ENCODE measurements at regions not wholly inside any gene's neighbourhood (a gene's known extent, or its start where the extent isn't known, plus 50 kb on each side); places are given as distances from the start of the nearest gene placed in this dataset.

- CTCF ChIA-PET: no interaction called here
- Mint-ChIP-seq H3K27me3 (ENCODE audit: low read depth) (no peaks in the 10 kb centered on the region), H3K27ac (no peak overlapping the region), H3K4me1 (ENCODE audit: low read depth) (no peaks in the 10 kb centered on the region), H3K9me3 (no peaks in the 10 kb centered on the region), H3K36me3 (ENCODE audit: low read depth) (no peaks in the 10 kb centered on the region), H3K4me3 (no peak overlapping the region)
- no peak for DNase-seq
- intact Hi-C loops (cut with micrococcal nuclease): no loop called here
Observed at GRCh38 chr11:127461241-127462064, 460.9 kb upstream of the KIRREL3 start.

- Mint-ChIP-seq H3K9me3 (no peaks in the 10 kb centered on the region), H3K36me3 (ENCODE audit: low read depth) (no peaks in the 10 kb centered on the region), H3K4me1 (ENCODE audit: low read depth) (no peaks in the 10 kb centered on the region), H3K27ac (no peak overlapping the region), H3K27me3 (ENCODE audit: low read depth) (no peaks in the 10 kb centered on the region), H3K4me3 (no peak overlapping the region)
- intact Hi-C loops (cut with micrococcal nuclease): no loop called here
- DNase-seq: no peak
- CTCF ChIA-PET: interaction anchor here (0.6 kb wide), 1 partner anchor 15 kb away, joined by 3 read pairs; no protein-coding TSS in a partner anchor
Observed at GRCh38 chr11:127458561-127458960, 458.0 kb upstream of the KIRREL3 start.

- CTCF ChIA-PET: no interaction called here
- intact Hi-C loops (cut with micrococcal nuclease): no loop called here
- H3K4me1 Mint-ChIP-seq (ENCODE audit: low read depth): no peaks in the 10 kb centered on the region
- H3K36me3 Mint-ChIP-seq (ENCODE audit: low read depth): no peaks in the 10 kb centered on the region
- no peak for DNase-seq
- no peak overlapping the region for H3K27ac Mint-ChIP-seq
- no peaks in the 10 kb centered on the region for H3K9me3 Mint-ChIP-seq
- H3K27me3 Mint-ChIP-seq (ENCODE audit: low read depth): no peaks in the 10 kb centered on the region
- H3K4me3 Mint-ChIP-seq: no peak overlapping the region
Observed at GRCh38 chr11:127454856-127455255, 454.3 kb upstream of the KIRREL3 start.

- DNase-seq: no peak
- H3K4me1 Mint-ChIP-seq (ENCODE audit: low read depth): no peaks in the 10 kb centered on the region
- intact Hi-C loops (cut with micrococcal nuclease): no loop called here
- no peaks in the 10 kb centered on the region for H3K9me3 Mint-ChIP-seq
- H3K27me3 Mint-ChIP-seq (ENCODE audit: low read depth): no peaks in the 10 kb centered on the region
- H3K4me3 Mint-ChIP-seq: no peak overlapping the region
- CTCF ChIA-PET: no interaction called here
- H3K36me3 Mint-ChIP-seq (ENCODE audit: low read depth): no peaks in the 10 kb centered on the region
- no peak overlapping the region for H3K27ac Mint-ChIP-seq
Observed at GRCh38 chr11:127452533-127452932, 452.0 kb upstream of the KIRREL3 start.

GRCh38 chr11:127451861-127452260 lies 451.3 kb upstream of the KIRREL3 start:
- H3K36me3 Mint-ChIP-seq (ENCODE audit: low read depth): no peaks in the 10 kb centered on the region

GRCh38 chr11:127448101-127448500 lies 447.5 kb upstream of the KIRREL3 start:
- Mint-ChIP-seq H3K4me3 (no peak overlapping the region), H3K27ac (no peak overlapping the region), H3K9me3 (no peaks in the 10 kb centered on the region), H3K27me3 (ENCODE audit: low read depth) (peaks cover 4% of the 10 kb centered on the region), H3K4me1 (ENCODE audit: low read depth) (no peaks in the 10 kb centered on the region), H3K36me3 (ENCODE audit: low read depth) (no peaks in the 10 kb centered on the region)
- intact Hi-C loops (cut with micrococcal nuclease): no loop called here
- no peak for DNase-seq
- CTCF ChIA-PET: no interaction called here

More at GRCh38 chr11:127451861-127452260, 451.3 kb upstream of the KIRREL3 start:
- CTCF ChIA-PET: no interaction called here
- Mint-ChIP-seq H3K27ac (no peak overlapping the region), H3K9me3 (no peaks in the 10 kb centered on the region), H3K4me3 (no peak overlapping the region), H3K4me1 (ENCODE audit: low read depth) (no peaks in the 10 kb centered on the region), H3K27me3 (ENCODE audit: low read depth) (no peaks in the 10 kb centered on the region)
- DNase-seq: no peak
- intact Hi-C loops (cut with micrococcal nuclease): no loop called here

- no peaks in the 10 kb centered on the region for H3K4me1 Mint-ChIP-seq (ENCODE audit: low read depth)
- H3K4me3 Mint-ChIP-seq: no peak overlapping the region
- no peak for DNase-seq
- H3K36me3 Mint-ChIP-seq (ENCODE audit: low read depth): no peaks in the 10 kb centered on the region
- intact Hi-C loops (cut with micrococcal nuclease): no loop called here
- no peaks in the 10 kb centered on the region for H3K9me3 Mint-ChIP-seq
- H3K27ac Mint-ChIP-seq: no peak overlapping the region
- H3K27me3 Mint-ChIP-seq (ENCODE audit: low read depth): peaks cover 4% of the 10 kb centered on the region
- CTCF ChIA-PET: no interaction called here
Observed at GRCh38 chr11:127445476-127445875, 444.9 kb upstream of the KIRREL3 start.

- Mint-ChIP-seq H3K4me1 (ENCODE audit: low read depth) (no peaks in the 10 kb centered on the region), H3K4me3 (no peak overlapping the region), H3K36me3 (ENCODE audit: low read depth) (no peaks in the 10 kb centered on the region), H3K9me3 (no peaks in the 10 kb centered on the region), H3K27me3 (ENCODE audit: low read depth) (peaks cover 4% of the 10 kb centered on the region), H3K27ac (no peak overlapping the region)
- CTCF ChIA-PET: interaction anchor here (0.7 kb wide), 1 partner anchor 16 kb away, joined by 3 read pairs; no protein-coding TSS in a partner anchor
- intact Hi-C loops (cut with micrococcal nuclease): no loop called here
- no peak for DNase-seq
Observed at GRCh38 chr11:127443297-127443696, 442.7 kb upstream of the KIRREL3 start.

GRCh38 chr11:127440616-127441015 lies 440.0 kb upstream of the KIRREL3 start:
- intact Hi-C loops (cut with micrococcal nuclease): no loop called here

GRCh38 chr11:127425281-127425680 lies 424.7 kb upstream of the KIRREL3 start:
- Mint-ChIP-seq H3K27me3 (ENCODE audit: low read depth) (no peaks in the 10 kb centered on the region), H3K4me1 (ENCODE audit: low read depth) (no peaks in the 10 kb centered on the region), H3K36me3 (ENCODE audit: low read depth) (no peaks in the 10 kb centered on the region), H3K9me3 (no peaks in the 10 kb centered on the region), H3K27ac (no peak overlapping the region), H3K4me3 (no peak overlapping the region)
- intact Hi-C loops (cut with micrococcal nuclease): no loop called here
- CTCF ChIA-PET: no interaction called here
- DNase-seq: no peak

More at GRCh38 chr11:127440616-127441015, 440.0 kb upstream of the KIRREL3 start:
- no peak overlapping the region for H3K4me3 Mint-ChIP-seq
- H3K36me3 Mint-ChIP-seq (ENCODE audit: low read depth): no peaks in the 10 kb centered on the region
- no peak for DNase-seq
- H3K9me3 Mint-ChIP-seq: no peaks in the 10 kb centered on the region
- H3K4me1 Mint-ChIP-seq (ENCODE audit: low read depth): no peaks in the 10 kb centered on the region
- CTCF ChIA-PET: no interaction called here
- H3K27me3 Mint-ChIP-seq (ENCODE audit: low read depth): no peaks in the 10 kb centered on the region
- no peak overlapping the region for H3K27ac Mint-ChIP-seq

GRCh38 chr11:127424661-127425060 lies 424.1 kb upstream of the KIRREL3 start:
- Mint-ChIP-seq H3K4me1 (ENCODE audit: low read depth) (no peaks in the 10 kb centered on the region), H3K4me3 (no peak overlapping the region), H3K9me3 (no peaks in the 10 kb centered on the region), H3K27ac (no peak overlapping the region), H3K27me3 (ENCODE audit: low read depth) (no peaks in the 10 kb centered on the region), H3K36me3 (ENCODE audit: low read depth) (no peaks in the 10 kb centered on the region)
- DNase-seq: no peak
- CTCF ChIA-PET: no interaction called here
- intact Hi-C loops (cut with micrococcal nuclease): no loop called here

- CTCF ChIA-PET: no interaction called here
- DNase-seq: no peak
- intact Hi-C loops (cut with micrococcal nuclease): no loop called here
Observed at GRCh38 chr11:127420139-127420538, 419.6 kb upstream of the KIRREL3 start.

GRCh38 chr11:127412722-127413380 lies 412.3 kb upstream of the KIRREL3 start:
- intact Hi-C loops (cut with micrococcal nuclease): no loop called here
- no peak overlapping the region for H3K4me3 Mint-ChIP-seq
- H3K27me3 Mint-ChIP-seq (ENCODE audit: low read depth): no peaks in the 10 kb centered on the region
- H3K4me1 Mint-ChIP-seq (ENCODE audit: low read depth): no peaks in the 10 kb centered on the region
- no peak overlapping the region for H3K27ac Mint-ChIP-seq
- H3K36me3 Mint-ChIP-seq (ENCODE audit: low read depth): no peaks in the 10 kb centered on the region
- CTCF ChIA-PET: no interaction called here
- DNase-seq: no peak
- peaks cover 15% of the 10 kb centered on the region for H3K9me3 Mint-ChIP-seq

More at GRCh38 chr11:127420139-127420538, 419.6 kb upstream of the KIRREL3 start:
- H3K4me1 Mint-ChIP-seq (ENCODE audit: low read depth): no peaks in the 10 kb centered on the region
- H3K4me3 Mint-ChIP-seq: no peak overlapping the region
- no peaks in the 10 kb centered on the region for H3K27me3 Mint-ChIP-seq (ENCODE audit: low read depth)
- no peaks in the 10 kb centered on the region for H3K36me3 Mint-ChIP-seq (ENCODE audit: low read depth)
- H3K27ac Mint-ChIP-seq: no peak overlapping the region
- H3K9me3 Mint-ChIP-seq: no peaks in the 10 kb centered on the region

Measured in activated naive CD4-positive, alpha-beta T cell treated with anti-CD3 and anti-CD28 coated beads for 36 hours (primary cell).